Sigmoid colon (tissue), 6 donors: ENCODE measurements at regions not wholly inside any gene's neighbourhood (a gene's known extent, or its start where the extent isn't known, plus 50 kb on each side); places are given as distances from the start of the nearest gene placed in this dataset.

ENCODE experiments used
- DNase-seq: peaks from one replicate; pipeline ENCODE4 v3.0.0-alpha.2; 2019
- H3K27ac ChIP-seq, 4 donors: fragments of 200-600 bp; sonication (generic); one replicate each; pipeline ENCODE4 v1.5.1; 2016 to 2019; ENCODE audit warnings: mild to moderate bottlenecking in 1 of 4
- H3K27me3 ChIP-seq, 3 donors: fragments of 200-600 bp; sonication (generic); one replicate each; pipeline ENCODE4 v1.5.1; 2019; ENCODE audit warnings: mild to moderate bottlenecking in 1 of 3
- H3K36me3 ChIP-seq, 4 donors: fragments of 200-600 bp; sonication (generic); one replicate each; pipeline ENCODE4 v1.5.1; 2016 to 2019
- H3K4me1 ChIP-seq, 4 donors: fragments of 200-600 bp; sonication (generic); one replicate each; pipeline ENCODE4 v1.5.1; 2017 to 2019
- H3K4me3 ChIP-seq, 4 donors: fragments of 200-600 bp; sonication (generic); one replicate each; pipeline ENCODE4 v1.5.1; 2017 to 2019; ENCODE audit warnings: mild to moderate bottlenecking in 2 of 4, moderate library complexity in 1 of 4
- H3K9me3 ChIP-seq, 4 donors: fragments of 200-600 bp in 3 of 4; sonication (generic) in 3 of 4; one replicate each; pipeline versions ENCODE4 v1.5.1 to v1.6.1; 2013 to 2019
- EP300 ChIP-seq, 4 donors: sonication (generic); formaldehyde crosslinking; IDR thresholded peaks; one replicate each; pipeline ENCODE4 v1.6.1; 2017; ENCODE audit warnings: antibody characterized with exemption in 4 of 4
- POLR2A ChIP-seq, 2 donors: fragments of 450-650 bp; IDR thresholded peaks; one replicate each; pipeline ENCODE4 v1.6.1; 2016; ENCODE audit warnings: antibody characterized with exemption in 2 of 2, mild to moderate bottlenecking in 2 of 2, moderate library complexity in 2 of 2
- POLR2AphosphoS5 ChIP-seq, 4 donors: sonication (generic); formaldehyde crosslinking; IDR thresholded peaks; one replicate each; pipeline ENCODE4 v1.6.1; 2017; ENCODE audit warnings: antibody characterized with exemption in 4 of 4
- WGBS, 2 donors: extraction: QIAGEN DNeasy Blood & Tissue Kit; methylation state at CpG; one replicate each; pipeline ENCODE4 v1.1.7; 2013; 5-methylcytosine and 5-hydroxymethylcytosine counted together
- intact Hi-C: fragments of 100-400 bp; cut with DNase I; formaldehyde crosslinking; loops from one replicate; pipeline ENCODE4 v1.15.1; 2023
- TF ChIP-seq, protein P1 (sequence below), 4 experiments: fragments of 450-650 bp in 3 of 4; fragments of 200-600 bp in 1 of 4; IDR thresholded peaks; one replicate each; pipeline ENCODE4 v1.5.1; 2016 to 2019; ENCODE audit warnings: antibody characterized with exemption in 4 of 4, mild to moderate bottlenecking in 3 of 4, moderate library complexity in 2 of 4
- donor health status: healthy with polysubstance abuse.
- donor health status: healthy.

DNA sequence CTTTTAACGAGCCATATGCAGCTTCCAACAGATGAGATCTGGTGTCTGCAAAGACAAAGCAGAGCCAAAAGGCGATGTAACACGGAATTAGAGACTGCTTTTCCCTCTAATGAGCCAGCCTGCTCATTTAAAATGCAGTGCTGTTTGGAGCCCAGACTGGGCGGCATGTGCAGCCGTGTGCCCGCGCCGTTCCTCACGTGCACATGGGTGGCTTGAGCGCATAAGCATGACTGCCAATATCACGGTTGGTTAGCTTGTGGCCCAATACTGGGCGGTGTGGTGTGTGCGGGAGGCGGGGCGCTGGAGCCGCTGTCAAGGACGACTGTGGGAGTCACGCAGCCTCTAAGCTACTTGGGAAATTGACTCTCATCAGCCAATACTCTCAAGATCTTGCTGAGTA is 87.0 kb upstream of the SCOC start:
- no peaks in the 10 kb centered on the region for H3K4me1 ChIP-seq
- 89% methylated on average over 18 of the region's 18 CpGs for WGBS, 2 donors
- H3K9me3 ChIP-seq: no peaks in the 10 kb centered on the region
- intact Hi-C loops: no loop called here
- no peak overlapping the region for H3K4me3 ChIP-seq
- H3K27ac ChIP-seq: no peak overlapping the region
- no peak for DNase-seq
- no peaks in the 10 kb centered on the region for H3K27me3 ChIP-seq
- TF ChIP-seq POLR2A (IDR thresholded peaks at IDR 0.05): no peak
- TF ChIP-seq, protein P1, sequence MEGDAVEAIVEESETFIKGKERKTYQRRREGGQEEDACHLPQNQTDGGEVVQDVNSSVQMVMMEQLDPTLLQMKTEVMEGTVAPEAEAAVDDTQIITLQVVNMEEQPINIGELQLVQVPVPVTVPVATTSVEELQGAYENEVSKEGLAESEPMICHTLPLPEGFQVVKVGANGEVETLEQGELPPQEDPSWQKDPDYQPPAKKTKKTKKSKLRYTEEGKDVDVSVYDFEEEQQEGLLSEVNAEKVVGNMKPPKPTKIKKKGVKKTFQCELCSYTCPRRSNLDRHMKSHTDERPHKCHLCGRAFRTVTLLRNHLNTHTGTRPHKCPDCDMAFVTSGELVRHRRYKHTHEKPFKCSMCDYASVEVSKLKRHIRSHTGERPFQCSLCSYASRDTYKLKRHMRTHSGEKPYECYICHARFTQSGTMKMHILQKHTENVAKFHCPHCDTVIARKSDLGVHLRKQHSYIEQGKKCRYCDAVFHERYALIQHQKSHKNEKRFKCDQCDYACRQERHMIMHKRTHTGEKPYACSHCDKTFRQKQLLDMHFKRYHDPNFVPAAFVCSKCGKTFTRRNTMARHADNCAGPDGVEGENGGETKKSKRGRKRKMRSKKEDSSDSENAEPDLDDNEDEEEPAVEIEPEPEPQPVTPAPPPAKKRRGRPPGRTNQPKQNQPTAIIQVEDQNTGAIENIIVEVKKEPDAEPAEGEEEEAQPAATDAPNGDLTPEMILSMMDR (IDR thresholded peaks at IDR 0.05): no peak
- no peak for TF ChIP-seq POLR2AphosphoS5 (IDR thresholded peaks at IDR 0.05)
- no peak for TF ChIP-seq EP300 (IDR thresholded peaks at IDR 0.05)
- H3K36me3 ChIP-seq: no peaks in the 10 kb centered on the region

DNA sequence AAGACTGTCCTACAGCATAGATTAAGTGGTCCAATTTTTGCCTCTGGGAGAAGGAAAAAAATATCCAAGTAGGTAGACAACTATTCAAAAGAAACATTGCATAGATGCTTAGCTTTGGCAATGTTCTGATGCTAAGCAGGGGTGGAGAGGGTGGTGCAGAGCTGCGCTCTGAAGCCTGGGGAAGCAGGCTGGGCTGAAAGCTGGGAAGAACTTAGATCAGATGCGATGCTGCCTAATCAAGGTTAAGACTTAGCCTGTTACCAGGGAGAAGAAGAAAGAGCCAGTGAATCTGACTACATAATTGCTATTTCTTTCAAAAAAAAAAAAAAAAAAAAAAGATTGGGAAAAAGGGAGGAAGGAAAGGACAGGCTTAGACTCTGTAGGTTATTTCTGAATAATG is 89.0 kb upstream of the SCOC start:
- no peak overlapping the region for H3K4me3 ChIP-seq
- no peaks in the 10 kb centered on the region for H3K36me3 ChIP-seq
- intact Hi-C loops: no loop called here
- no peak for TF ChIP-seq EP300 (IDR thresholded peaks at IDR 0.05)
- no peaks in the 10 kb centered on the region for H3K27me3 ChIP-seq
- no peaks in the 10 kb centered on the region for H3K4me1 ChIP-seq
- no peaks in the 10 kb centered on the region for H3K9me3 ChIP-seq
- DNase-seq: no peak
- no peak overlapping the region for H3K27ac ChIP-seq
- WGBS, 2 donors: 91 to 94% methylated on average over 2 of the region's 2 CpGs

DNA sequence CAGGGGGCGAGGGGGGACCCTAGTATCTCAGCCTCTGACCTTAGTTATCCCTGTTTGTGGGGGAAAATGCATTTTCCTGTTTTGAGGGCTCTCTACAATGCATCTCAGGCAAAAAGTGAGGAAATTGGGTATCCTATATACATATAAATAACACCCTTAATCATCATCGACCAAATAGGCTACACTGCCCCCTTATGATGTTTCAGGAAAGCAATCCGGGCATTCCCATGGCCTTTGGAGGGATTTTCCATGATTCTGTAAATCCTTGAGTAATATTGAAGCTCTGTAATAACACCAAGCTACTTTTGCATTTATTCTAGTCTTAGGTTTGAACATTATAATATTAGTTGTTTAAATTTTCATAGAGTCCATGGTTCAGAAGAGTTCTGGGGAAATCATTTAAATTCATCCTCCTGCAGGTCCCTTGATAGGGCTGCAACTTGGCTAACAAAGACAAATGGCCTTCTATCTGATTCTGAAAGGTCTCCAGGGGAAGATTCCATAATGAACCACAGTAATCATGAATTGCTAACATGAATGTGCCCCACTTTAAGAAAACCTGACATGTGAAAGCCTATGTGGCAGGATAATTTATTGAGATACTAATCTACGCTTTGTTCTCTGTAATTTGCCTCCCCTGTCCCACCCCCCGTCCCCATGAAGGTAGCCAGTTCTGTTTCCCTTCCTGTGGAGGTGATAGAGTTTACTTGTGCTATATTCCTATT is 91.5 kb upstream of the SCOC start:
- intact Hi-C loops: no loop called here
- H3K4me1 ChIP-seq: no peaks in the 10 kb centered on the region
- TF ChIP-seq EP300 (IDR thresholded peaks at IDR 0.05): no peak
- no peak for TF ChIP-seq POLR2AphosphoS5 (IDR thresholded peaks at IDR 0.05)
- TF ChIP-seq POLR2A (IDR thresholded peaks at IDR 0.05): no peak
- TF ChIP-seq, protein P1 (IDR thresholded peaks at IDR 0.05): no peak

DNA sequence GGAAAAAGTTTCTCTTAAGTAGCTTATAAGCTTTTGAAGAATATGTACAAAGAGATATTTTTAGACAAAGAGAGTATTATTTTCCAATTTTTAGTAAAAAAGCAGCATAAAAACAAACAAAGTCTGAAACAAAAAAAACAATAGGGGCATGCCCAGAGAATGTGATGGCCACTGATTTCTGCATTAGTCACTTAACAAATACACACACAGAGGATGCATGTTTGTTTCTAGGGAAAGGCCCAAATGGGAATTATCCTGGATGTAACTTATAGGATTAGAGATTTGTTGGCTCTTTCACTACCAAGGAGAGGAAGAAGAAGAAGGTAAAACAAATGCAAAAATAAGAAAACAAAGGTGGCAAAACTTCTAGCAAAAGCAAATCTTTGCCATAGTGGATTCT is 95.9 kb upstream of the SCOC start:
- H3K27ac ChIP-seq: no peak overlapping the region
- DNase-seq: no peak
- TF ChIP-seq POLR2A (IDR thresholded peaks at IDR 0.05) (no peak), POLR2AphosphoS5 (IDR thresholded peaks at IDR 0.05) (no peak), EP300 (IDR thresholded peaks at IDR 0.05) (no peak)
- TF ChIP-seq, protein P1 (IDR thresholded peaks at IDR 0.05): no peak
- no peaks in the 10 kb centered on the region for H3K9me3 ChIP-seq
- intact Hi-C loops: no loop called here
- no peaks in the 10 kb centered on the region for H3K36me3 ChIP-seq
- H3K4me1 ChIP-seq: no peaks in the 10 kb centered on the region
- no peak overlapping the region for H3K4me3 ChIP-seq
- no peaks in the 10 kb centered on the region for H3K27me3 ChIP-seq

More for the DNA sequence above, 91.5 kb upstream of the SCOC start:
- 73 to 80% methylated on average over 5 of the region's 5 CpGs for WGBS, 2 donors
- Histone ChIP-seq H3K4me3 (no peak overlapping the region), H3K27me3 (no peaks in the 10 kb centered on the region), H3K36me3 (no peaks in the 10 kb centered on the region), H3K27ac (no peak overlapping the region), H3K9me3 (no peaks in the 10 kb centered on the region)
- no peak for DNase-seq

DNA sequence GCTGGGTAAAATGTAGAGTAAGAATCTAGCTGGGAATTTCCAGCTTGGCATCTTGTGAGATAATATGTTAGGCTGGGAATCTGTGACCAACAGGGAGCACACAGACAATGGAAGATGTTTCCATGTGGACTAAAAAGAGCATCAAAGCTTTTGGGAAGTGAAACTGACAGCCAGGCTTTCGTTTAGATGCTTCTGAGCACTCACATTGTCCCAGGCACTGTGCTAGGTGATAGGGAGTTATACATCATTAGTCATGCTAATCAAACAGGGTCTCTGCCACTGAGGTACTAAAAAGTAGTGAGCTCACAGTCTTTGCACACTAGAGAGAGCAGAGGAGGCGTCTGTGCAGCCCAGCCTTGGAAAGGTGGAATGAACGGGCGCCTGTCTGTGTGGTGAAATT is 101.9 kb upstream of the SCOC start:
- Histone ChIP-seq H3K9me3 (no peaks in the 10 kb centered on the region), H3K36me3 (no peaks in the 10 kb centered on the region), H3K27ac (no peak overlapping the region), H3K4me3 (no peak overlapping the region), H3K4me1 (no peaks in the 10 kb centered on the region), H3K27me3 (no peaks in the 10 kb centered on the region)
- DNase-seq: no peak
- no peak for TF ChIP-seq POLR2AphosphoS5 (IDR thresholded peaks at IDR 0.05)
- TF ChIP-seq EP300 (IDR thresholded peaks at IDR 0.05): no peak
- TF ChIP-seq POLR2A (IDR thresholded peaks at IDR 0.05): no peak
- TF ChIP-seq, protein P1 (IDR thresholded peaks at IDR 0.05): no peak
- intact Hi-C loops: no loop called here
- WGBS, 2 donors: 79 to 83% methylated on average over 4 of the region's 4 CpGs
